AG08396 (cell line): ENCODE measurements at regions not wholly inside any gene's neighbourhood (a gene's known extent, or its start where the extent isn't known, plus 50 kb on each side); places are given as distances from the start of the nearest gene placed in this dataset.
"Not testable (repeated sequence)": the region's sequence is repeated elsewhere in the genome, so short reads cannot be mapped to it uniquely, and the experiment has no call there.

Experiments
- DNase-seq: peaks from one replicate; pipeline ENCODE4 v3.0.0; 2012; ENCODE audit warnings: low spot score, mixed read lengths

DNA sequence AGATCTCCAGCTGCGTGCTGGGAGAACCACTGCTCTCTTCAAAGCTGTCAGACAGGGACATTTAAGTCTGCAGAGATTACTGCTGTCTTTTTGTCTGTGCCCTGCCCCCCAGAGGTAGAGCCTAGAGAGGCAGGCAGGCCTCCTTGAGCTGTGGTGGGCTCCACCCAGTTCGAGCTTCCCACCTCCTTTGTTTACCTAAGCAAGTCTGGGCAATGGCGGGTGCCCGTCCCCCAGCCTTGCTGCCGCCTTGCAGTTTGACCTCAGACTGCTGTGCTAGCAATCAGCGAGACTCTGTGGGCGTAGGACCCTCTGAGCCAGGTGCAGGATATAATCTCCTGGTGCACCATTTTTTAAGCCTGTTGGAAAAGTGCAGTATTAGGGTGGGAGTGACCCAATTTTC is 128.6 kb downstream of the ACTR3 start:
- DNase-seq: not testable (repeated sequence)

DNA sequence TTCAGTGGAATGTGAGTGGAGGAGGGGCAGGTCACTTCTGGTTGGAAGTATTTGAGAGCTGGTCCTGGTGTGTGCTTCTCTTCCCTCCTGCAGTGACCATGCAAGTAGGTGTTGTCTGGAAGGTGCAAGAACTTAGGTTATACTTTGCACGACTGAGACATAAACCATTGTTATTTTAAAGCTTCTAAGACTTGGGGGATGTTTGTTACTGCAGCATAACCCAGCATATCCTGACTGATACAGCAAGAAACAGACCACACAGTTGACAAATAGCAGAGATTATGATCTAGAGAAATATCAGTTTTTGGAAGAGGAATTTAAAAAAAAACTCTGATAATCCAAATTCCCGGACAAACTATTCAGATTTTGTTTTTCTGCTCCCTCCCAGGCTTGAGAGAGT is 130.8 kb downstream of the ACTR3 start:
- DNase-seq: no peak

DNA sequence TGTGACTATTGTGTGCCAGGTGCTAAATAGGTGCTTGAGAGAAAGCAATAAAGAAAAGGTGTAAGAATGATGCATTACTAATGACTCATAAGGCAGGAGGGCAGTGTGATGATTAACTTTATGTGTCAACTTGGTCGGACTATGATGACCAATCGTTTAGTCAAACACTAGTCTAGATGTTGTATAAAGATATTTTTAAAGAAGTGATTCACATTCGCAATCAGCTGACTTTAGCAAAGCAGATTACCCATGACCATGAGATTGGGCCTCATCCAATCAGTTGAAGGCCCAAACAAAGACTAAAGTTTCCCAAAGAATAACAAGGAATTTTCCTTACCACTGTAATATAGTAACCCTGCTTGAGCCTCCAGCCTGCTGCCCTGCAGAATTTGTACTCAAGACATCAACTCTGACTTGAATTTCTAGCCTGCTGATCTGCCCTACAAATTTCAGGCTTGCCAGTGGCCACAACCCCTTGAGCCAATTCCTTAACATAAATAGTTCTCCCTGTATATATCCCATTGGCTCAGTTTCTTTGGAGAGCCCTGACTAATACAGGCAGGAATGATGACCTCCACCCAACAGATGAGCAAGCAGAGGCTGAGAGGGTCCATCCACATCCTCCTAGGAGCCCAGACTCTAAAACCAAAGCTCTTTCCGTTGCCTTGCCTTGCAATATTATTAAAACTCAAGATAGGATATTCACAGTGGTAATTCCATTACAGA is 132.6 kb downstream of the ACTR3 start:
- DNase-seq: peak; percentile 59

DNA sequence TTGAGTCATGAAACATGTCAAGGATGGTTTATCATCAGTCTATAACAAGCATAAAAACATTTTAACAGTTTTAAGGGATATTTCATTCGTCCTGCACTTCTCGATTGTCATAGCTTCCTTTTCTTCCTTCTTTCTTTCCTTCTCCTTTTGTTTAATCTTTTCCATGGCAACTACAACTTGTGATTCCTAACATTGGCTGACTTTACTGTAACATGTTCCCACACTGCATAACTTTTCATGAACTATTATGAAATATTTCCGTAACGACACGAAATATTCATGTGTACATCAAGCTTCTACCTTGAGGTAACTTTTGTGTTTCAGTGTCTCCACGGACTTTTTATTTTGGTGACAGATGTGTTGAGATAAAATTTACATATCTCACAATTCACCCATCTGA is 134.4 kb downstream of the ACTR3 start:
- no peak for DNase-seq

DNA sequence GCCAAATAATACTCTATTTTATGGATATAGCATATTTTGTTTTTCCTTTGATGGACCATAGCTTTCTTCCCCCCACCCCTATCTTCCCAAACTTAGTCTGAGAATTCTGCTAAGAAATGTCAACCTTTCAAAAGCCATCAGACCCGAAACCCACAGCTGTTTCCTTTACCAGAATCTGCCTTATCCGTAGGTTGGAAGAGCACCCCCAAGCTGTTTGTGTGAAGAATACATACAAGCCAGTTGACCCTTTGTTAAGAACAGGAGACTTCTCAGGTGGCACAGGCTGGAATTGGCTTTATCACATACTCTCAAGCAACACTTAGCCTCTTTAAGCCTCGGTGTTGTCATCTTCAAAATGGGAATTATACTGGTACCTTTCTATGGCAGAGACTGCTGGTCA is 135.1 kb downstream of the ACTR3 start:
- no peak for DNase-seq

DNA sequence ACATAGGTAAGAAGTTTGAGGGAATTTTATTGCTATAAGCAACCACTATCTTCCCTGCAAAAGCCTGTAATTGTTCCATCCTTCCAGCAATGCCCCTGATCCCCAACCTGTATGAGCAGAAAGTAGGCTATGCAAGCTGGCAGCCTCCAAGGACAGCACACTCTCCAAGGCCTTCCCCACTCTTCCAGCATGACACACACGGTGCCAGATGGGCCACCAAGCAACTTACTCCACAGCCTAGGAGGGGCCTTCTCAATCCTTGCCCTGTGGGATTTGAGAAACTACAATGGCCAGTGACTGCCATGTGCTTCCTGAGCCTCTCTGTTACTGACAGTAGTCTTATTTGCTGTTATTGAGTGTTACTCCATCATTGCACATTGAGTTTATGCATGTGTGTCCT is 137.5 kb downstream of the ACTR3 start:
- no peak for DNase-seq

DNA sequence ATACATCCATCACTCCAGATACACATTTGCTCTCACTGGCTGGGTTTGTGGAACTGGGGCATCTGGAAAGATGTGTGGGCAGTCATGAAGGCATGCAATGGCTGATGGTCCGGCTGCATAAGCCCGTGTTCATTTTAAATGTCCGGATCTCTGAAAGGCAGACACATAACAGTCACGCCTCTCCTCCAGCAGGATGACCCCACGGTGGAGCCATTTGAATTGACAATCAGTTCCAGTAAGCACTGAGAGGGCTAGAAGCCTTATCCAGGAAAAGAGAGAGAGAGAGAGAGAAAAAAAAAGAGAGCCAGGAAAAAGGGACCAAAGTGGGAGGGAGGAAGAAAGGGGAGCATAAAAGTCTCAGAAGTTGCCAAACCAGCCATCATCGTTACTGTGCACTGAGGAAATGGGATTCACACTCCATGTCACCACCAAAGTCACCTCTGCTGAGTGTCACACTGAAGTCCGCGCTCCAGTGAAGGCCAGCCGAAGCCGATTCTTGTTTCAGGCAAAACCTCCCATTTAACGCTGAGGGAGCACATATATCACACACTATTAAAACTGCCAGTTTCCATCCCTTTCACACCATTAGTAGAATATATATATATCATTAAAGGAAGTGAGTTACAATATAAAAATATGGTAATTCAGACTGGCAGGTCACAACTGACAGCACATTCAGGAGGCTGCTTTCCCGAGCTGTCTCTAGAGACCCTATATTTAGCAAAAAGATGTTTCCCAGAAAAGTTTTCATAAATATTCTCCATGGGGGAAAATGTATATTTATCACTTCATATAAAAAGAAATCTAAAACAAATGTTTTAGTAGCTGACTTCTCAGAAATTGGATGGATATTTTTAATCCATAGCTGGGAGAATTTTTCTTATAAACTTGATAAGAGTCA is 142.0 kb downstream of the ACTR3 start:
- no peak for DNase-seq

DNA sequence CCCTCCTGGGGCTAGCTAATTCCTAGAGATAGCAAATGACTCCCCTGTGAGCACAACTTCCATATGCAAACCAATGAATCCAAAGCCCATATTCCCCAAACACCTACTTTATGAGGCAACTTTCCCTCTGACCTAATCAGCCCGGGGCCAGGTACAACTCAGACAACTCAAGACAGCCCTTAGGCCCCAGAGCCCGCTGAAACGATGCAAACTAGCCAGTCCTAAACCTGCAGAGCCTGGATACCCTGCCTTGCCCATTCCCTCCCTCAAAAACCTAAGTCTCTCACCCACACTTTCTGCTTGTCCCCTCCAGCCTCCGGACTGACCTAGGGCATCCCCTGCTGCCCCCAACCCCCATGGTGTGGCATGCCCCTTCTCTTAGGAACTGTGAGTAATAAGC is 142.8 kb downstream of the ACTR3 start:
- no peak for DNase-seq

DNA sequence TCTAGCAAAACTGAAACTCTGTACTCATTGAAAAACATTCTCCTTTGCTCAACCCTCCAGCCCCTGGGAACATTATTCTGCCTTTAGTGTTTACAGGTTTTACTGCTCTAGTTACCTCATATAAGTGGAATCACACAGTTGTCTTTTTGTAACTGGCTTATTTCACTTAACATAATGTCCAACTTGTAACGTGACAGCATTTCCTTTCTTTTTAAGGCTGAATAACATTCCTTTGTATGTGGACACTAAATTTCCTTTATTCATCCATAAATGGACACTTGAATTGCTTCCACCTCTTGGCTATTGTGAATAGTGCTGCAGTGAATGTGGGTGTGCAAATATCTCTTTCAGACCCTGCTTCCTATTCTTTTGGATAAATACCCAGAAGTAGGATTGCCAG is 144.9 kb downstream of the ACTR3 start:
- no peak for DNase-seq

DNA sequence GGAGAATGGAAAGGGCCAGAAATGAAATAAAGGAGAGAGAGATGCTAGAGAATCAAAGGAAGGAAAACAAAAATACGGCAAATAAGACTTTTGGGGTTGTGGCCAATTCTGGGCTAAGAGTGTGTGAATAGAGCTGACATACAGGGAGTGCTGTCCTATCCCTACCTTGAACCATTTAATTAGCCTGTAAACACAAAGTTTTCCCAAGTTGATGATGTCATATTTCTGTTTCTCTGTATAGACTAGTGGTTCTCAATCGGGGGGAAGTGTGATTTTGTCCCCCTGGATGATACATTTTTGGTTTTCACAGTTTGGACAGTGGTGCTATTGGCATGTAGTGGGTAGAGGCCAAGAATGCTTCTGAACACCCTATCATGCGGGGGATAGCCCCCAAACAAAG is 148.8 kb downstream of the ACTR3 start:
- no peak for DNase-seq

DNA sequence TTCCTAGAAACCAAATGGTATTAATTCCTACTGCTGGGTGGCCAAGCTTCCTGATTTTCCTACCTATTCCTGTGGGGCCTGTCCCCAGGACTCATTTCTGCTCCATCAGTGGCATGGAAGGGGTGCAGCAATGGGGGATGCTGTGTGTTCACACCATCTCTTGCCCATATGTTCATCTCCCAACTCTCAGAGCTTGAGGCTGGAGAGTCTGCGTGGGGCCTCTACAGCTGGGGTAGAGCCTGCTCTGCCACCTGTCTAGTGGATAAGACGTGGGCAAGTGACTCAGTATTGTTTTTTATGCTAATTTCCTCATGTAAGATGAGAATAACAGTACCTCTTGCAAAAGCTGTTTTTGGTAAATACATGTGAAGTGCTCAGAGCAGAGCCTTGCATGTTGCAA is 149.8 kb downstream of the ACTR3 start:
- DNase-seq: no peak

DNA sequence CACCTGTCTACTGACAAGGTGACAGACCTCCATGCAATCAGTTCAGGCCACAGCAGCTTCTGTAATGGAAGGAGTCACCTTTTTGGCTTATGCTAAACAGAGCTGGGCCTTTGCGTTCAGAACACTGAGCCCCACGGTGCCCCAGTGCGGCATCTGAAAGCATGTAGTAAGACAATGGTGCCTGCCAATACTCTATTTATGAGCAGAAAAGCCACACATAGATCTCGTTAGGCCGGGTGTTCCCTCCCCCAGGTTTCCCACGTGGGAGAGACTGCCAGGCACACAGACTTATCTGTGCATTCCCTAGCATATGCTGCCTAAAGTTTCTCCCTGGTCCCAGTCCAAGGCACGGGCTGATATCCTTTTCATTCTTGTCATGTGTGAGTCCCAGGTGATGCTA is 150.9 kb downstream of the ACTR3 start:
- no peak for DNase-seq

DNA sequence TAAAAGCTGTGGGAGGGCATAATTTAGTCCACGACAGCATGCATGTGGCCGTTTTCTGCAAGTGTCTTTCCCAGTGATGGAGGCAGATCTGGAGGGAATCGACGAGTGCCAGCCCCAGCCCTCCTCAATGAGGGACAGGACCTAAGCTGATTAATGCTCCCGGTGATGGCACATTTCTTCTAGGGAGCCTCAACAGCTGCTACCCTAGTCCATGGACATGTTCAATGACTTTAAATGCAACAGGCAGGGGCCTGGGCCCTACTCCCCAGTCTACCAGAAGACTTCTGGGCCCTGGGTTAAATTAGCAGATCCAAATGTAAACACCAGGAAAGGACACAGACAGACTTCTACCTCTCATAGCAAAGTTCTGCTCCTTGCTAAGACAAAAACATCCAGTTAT is 155.1 kb downstream of the ACTR3 start:
- no peak for DNase-seq

DNA sequence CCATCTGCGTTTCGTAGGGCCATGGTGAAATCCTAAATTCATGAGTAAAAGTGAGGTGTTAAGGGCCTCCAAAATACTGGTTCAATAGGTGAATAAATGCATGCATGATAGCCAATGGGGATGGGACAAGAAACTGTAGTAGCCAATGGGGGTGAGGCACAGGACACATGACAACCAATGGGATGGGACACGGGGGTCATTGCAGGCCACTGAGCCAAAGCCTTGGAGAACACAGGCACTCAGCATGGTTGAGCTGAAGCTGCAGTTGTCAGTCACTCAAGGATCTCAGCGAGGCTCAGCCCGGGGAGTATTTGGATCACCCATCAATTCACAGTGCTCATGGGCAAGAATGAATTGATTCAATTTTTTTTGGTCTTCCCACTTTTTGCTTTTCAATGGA is 156.5 kb downstream of the ACTR3 start:
- DNase-seq: no peak

DNA sequence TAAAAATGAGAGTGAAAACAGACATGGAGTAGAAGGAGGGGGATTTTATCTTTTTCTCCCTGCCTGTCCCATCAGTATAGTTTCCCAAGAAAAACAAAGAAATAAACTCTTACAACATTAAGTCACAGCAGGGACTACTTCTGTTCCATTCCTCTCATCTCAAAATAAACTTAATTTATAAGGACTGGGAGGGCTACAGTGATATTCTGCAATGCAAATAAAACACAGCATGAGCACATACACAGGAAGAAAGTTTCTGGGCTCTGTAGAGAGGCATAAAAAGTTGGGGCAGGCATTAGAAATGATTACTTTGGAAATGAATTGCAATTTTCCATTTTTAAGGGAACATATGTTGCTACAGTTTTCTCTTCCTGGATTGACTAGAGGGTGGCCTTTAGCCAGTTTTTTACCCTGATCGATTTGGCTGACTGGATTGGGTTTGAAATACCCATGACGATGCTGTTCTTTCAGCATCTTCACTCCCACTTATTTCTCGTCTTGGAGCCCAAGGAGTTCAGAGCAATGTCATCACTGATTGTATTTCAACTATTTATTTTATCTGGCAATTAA is 157.1 kb downstream of the ACTR3 start:
- DNase-seq: no peak

DNA sequence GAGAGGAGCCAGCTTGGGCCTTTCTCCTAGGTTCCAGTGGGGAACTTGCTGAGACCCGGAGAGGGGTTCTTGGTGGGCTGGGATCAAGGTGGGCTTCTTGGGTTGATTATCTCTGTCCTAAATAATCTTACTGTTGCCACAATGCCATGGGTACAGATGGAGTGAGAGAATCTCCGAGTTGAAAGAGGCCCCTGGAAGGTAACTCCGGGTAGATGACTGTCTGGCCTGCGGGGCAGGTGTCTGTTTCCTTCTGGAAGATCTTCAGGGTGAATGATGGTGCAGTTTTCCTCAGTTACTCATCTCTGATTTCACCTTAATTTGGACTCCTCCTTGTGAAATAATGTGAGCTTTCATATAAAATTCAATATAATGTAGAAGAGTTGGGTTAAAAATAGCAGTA is 159.4 kb downstream of the ACTR3 start:
- no peak for DNase-seq

DNA sequence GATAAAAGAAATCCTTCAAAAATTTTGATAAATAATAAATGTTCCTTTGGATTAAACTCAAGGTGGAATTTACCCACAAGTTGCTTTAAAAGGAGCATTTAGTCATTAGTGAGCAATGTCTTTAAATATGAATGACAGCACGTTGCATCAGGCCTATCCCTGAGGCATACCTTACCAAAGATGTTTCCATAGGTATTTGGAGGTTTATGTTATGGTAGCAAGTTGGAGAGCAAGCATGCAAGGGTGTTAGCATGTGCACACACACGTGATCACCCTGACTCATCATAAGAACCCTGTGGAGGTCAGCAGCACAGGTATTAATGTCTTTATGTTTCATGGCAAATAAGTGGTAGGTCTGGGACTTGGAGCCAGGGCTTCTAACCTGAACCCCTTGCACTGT is 159.9 kb downstream of the ACTR3 start:
- DNase-seq: no peak

DNA sequence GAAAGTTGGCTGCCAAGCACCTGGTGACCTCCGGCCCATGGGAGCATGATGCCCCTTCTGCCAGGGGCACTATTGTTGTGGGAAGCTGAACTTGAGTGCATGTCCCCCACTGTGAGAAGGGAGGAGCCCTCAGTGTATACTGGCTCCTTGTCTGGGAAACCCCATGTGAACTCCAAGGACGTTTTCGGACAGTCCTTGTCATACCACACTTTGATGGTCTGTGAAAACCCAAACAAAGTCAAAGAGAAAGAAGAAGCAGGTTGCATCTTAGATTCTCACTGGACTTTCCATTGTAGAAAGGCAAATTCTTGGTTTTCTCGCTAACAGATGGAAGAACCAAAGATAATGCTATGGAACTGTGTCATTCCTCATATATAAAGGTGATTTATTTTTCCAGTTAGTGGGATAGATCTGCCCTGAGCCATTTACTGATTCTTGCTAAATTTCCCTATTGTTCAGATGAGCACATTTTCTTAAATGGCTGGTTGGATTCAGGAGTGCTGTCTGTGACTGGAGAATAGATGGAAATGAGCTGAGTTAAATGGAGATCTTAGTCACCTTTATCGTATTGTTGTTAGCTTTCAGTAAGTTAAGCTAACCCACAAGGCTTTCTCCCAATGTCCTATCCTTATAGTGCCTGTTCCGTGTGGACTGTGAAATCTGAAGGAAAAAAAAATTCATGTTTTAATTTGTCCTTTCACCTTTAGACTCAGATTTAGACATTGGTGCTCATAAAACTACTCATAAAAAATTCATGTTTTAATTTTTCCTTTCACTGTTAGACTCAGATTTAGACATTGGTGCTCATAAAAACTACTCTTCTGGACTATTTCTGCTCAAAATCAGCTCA is 166.6 kb downstream of the ACTR3 start:
- no peak for DNase-seq

DNA sequence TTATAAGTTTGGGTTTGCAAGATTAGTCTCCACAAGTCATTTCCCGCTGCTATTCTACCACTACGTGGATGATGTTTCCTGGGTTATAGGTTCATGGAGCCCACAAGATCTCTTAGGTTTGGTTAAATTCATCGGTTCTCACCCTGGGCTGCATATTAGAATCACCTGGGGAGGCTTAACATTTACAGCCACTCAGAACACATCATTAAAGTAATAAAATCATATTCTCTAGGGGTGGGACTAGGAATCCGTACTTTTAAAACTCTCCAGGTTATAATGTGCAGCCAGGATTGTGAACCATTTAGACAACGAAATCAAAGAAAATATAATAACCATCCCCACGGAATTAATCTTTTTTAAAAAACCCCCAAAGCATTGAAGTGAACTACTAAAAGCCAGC is 167.7 kb downstream of the ACTR3 start:
- DNase-seq: no peak

DNA sequence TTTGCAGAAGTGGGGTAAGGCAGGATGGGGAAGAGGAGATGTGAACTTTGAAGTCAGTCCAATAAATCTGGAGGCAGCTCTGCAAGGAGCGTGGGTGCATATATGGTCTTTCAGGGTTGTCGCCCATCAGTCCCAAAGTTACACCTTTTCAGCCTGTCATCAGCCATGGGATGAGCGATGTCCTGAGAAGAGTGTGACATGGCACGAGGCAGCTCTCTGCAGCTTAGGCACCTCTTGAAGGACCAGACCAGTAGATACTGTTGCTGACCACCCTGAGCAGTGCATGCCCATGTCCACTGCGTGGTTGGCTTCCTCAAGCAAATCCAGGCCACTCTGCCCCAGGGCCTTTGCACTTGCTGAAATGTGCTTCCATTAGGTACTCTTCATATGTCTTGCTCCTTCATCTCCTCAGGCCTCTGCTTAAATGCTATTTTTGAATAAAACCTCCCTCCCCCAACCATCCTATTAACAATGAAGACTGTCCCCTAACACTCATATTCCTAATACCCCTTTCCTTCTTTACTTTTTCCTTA is 171.7 kb downstream of the ACTR3 start:
- no peak for DNase-seq

DNA sequence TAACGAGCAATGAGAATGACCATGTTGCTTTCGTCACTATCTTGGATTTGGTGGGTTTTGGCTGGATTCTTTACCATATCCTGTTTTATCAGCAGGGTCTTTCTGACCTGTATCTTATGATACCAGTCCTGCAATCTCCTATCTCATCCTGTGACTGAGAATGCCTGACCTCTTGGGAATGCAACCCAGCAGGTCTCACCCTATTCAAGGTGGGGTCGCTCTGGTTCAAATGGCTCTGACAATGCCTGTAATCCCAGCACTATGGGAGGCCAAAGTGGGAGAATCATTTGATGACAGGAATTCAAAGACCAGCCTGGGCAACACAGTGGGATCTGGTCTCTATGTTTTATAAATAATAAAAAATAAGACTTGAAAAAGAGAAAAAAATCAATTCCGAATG is 173.5 kb downstream of the ACTR3 start:
- DNase-seq: no peak

DNA sequence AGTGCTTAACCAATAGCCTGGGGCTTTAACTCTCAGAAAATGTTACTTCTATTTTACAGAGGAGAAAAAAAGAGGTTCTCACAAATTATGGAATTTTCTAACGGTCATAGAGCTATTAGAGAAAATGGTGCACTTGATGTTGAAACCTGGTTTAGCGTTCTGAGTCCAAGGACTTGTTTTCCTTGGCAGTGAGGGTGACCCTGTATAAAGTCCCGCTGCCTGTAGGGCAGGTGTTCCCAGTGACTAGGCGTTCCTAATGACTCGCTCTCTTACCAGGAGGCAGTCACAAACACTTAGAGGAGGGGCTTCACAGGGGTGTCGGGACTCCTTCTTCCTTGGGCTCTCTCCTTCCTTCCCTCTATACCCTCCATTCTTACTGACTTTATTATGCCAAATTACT is 175.8 kb downstream of the ACTR3 start:
- no peak for DNase-seq
